HepG2 (cell line): ENCODE measurements at regions not wholly inside any gene's neighbourhood (a gene's known extent, or its start where the extent isn't known, plus 50 kb on each side); places are given as distances from the start of the nearest gene placed in this dataset.

Experiments
- BRD4 ChIP-seq: sonication (generic); formaldehyde crosslinking; IDR thresholded peaks from 2 replicates; pipeline ENCODE4 v1.4.0; 2020; ENCODE audit warnings: missing genetic modification reagents
- CCDC6 ChIP-seq: sonication (generic); formaldehyde crosslinking; IDR thresholded peaks from 2 replicates; pipeline ENCODE4 v1.8.1; 2022; ENCODE audit warnings: mild to moderate bottlenecking, missing genetic modification reagents, moderate library complexity
- FIP1L1 ChIP-seq: fragments of 200-400 bp; formaldehyde crosslinking; IDR thresholded peaks from 2 replicates; pipeline ENCODE4 v1.6.1; 2018; ENCODE audit warnings: low read depth, mild to moderate bottlenecking, low read length, moderate library complexity, borderline replicate concordance; ENCODE audit not compliant: insufficient read depth
- KLF6 ChIP-seq: IDR thresholded peaks from 2 replicates; pipeline ENCODE4 v1.8.0; 2016; ENCODE audit warnings: missing biosample characterization, missing genetic modification reagents
- MED1 ChIP-seq: sonication (generic); formaldehyde crosslinking; IDR thresholded peaks from 2 replicates; pipeline ENCODE4 v1.4.0; 2020; ENCODE audit warnings: missing genetic modification reagents
- PHF8 ChIP-seq: sonication (generic); formaldehyde crosslinking; IDR thresholded peaks from 2 replicates; pipeline ENCODE4 v1.5.0; 2020; ENCODE audit warnings: missing genetic modification reagents
- POLR2AphosphoS5 ChIP-seq: IDR thresholded peaks from 2 replicates; pipeline ENCODE4 v1.6.1; 2012; ENCODE audit warnings: low read depth, low read length
- RFX1 ChIP-seq: fragments of 450-650 bp; IDR thresholded peaks from 2 replicates; pipeline ENCODE4 v1.6.1; 2017
- TP53 ChIP-seq: sonication (generic); formaldehyde crosslinking; conservative IDR thresholded peaks from 2 replicates; pipeline ENCODE4 v1.4.0; 2020; ENCODE audit warnings: missing genetic modification reagents
- TF ChIP-seq, protein P1 (sequence below): IDR thresholded peaks from 2 replicates; pipeline ENCODE4 v1.6.1; 2016; ENCODE audit warnings: missing compliant biosample characterization, missing genetic modification reagents, borderline replicate concordance
- TF ChIP-seq, protein P2 (sequence below): sonication (generic); formaldehyde crosslinking; IDR thresholded peaks from 2 replicates; pipeline ENCODE4 v1.9.0; 2021; ENCODE audit warnings: mild to moderate bottlenecking, missing genetic modification reagents

DNA sequence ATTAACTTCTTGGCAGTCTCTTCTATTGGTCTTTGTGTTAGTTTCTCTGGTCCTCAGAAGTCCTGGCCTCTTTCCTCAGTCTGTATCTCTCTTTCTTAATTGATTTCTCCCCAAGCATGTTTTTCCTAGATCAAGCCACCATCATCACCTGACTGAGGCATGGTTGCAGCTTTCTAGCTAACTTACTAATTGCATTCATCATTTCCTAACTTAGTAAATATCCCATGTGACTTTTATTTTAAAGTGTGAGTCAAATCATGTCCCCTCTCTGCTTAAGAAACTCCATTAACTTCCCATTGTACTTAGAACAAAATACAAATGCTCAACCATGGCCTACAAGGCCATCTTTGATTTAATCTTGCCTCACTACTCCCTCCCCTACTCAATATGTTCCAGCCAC is 135.4 kb upstream of the FRMD4B start:
- TF ChIP-seq PHF8 (CRISPR knock-in tag) (no peak), CCDC6 (CRISPR knock-in tag) (no peak), BRD4 (CRISPR knock-in tag) (no peak), MED1 (no peak), TP53 (no peak), FIP1L1 (no peak), RFX1 (no peak), POLR2AphosphoS5 (no peak), KLF6 (CRISPR knock-in tag) (no peak)
- TF ChIP-seq, protein P1, sequence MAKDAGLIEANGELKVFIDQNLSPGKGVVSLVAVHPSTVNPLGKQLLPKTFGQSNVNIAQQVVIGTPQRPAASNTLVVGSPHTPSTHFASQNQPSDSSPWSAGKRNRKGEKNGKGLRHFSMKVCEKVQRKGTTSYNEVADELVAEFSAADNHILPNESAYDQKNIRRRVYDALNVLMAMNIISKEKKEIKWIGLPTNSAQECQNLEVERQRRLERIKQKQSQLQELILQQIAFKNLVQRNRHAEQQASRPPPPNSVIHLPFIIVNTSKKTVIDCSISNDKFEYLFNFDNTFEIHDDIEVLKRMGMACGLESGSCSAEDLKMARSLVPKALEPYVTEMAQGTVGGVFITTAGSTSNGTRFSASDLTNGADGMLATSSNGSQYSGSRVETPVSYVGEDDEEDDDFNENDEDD (CRISPR knock-in tag), result no peak
- TF ChIP-seq, protein P2, sequence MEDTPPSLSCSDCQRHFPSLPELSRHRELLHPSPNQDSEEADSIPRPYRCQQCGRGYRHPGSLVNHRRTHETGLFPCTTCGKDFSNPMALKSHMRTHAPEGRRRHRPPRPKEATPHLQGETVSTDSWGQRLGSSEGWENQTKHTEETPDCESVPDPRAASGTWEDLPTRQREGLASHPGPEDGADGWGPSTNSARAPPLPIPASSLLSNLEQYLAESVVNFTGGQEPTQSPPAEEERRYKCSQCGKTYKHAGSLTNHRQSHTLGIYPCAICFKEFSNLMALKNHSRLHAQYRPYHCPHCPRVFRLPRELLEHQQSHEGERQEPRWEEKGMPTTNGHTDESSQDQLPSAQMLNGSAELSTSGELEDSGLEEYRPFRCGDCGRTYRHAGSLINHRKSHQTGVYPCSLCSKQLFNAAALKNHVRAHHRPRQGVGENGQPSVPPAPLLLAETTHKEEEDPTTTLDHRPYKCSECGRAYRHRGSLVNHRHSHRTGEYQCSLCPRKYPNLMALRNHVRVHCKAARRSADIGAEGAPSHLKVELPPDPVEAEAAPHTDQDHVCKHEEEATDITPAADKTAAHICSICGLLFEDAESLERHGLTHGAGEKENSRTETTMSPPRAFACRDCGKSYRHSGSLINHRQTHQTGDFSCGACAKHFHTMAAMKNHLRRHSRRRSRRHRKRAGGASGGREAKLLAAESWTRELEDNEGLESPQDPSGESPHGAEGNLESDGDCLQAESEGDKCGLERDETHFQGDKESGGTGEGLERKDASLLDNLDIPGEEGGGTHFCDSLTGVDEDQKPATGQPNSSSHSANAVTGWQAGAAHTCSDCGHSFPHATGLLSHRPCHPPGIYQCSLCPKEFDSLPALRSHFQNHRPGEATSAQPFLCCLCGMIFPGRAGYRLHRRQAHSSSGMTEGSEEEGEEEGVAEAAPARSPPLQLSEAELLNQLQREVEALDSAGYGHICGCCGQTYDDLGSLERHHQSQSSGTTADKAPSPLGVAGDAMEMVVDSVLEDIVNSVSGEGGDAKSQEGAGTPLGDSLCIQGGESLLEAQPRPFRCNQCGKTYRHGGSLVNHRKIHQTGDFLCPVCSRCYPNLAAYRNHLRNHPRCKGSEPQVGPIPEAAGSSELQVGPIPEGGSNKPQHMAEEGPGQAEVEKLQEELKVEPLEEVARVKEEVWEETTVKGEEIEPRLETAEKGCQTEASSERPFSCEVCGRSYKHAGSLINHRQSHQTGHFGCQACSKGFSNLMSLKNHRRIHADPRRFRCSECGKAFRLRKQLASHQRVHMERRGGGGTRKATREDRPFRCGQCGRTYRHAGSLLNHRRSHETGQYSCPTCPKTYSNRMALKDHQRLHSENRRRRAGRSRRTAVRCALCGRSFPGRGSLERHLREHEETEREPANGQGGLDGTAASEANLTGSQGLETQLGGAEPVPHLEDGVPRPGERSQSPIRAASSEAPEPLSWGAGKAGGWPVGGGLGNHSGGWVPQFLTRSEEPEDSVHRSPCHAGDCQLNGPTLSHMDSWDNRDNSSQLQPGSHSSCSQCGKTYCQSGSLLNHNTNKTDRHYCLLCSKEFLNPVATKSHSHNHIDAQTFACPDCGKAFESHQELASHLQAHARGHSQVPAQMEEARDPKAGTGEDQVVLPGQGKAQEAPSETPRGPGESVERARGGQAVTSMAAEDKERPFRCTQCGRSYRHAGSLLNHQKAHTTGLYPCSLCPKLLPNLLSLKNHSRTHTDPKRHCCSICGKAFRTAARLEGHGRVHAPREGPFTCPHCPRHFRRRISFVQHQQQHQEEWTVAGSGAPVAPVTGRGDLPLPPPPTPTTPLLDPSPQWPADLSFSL, result no peak
